ENCODE measurements at regions not wholly inside any gene's neighbourhood (a gene's known extent, or its start where the extent isn't known, plus 50 kb on each side); places are given as distances from the start of the nearest gene placed in this dataset.

DNA sequence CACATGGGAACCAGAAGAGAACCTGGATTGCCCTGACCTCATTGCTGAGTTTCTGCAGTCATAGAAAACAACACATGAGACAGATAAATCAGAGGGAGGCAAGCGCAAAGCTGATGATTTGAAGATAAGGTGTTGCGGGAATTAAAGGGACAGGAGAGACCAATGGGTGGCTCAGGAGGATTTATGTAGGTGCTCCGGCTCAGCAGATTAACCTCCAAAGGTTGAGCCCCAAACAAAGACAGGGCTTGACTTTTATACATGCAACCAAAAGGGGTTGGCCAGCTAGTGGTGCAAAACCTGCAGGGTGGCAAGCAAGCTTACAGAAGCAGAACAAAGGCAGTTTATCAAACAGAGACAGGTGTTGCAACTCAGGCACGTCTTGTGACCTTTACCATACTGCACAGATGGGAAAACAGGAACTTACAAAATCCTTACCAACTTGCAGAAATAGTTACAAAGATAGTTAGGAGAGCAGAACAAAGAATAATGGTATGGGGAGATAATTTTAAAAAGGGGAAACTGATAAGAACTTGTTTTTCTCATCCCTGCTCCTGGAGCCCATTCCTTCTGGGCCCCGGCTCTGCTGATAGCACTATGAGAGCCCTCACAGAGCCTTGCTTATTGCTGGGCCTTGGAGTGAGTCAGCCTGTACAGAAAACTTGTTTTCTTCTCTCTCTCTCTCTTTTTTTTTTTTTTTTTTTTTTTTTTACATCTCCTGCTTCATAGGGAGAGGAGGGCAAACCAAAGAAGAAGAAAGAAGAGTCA lies 93.6 kb downstream of the SNRPE start:
- H3K4me3 ChIP-seq (ENCODE audit: low read depth, low read length), result no peak overlapping the region
- H3K36me3 ChIP-seq (ENCODE audit: control insufficient read depth, insufficient read depth, low read length), result no peaks in the 10 kb centered on the region
- no peak for TF ChIP-seq CTCF (IDR thresholded peaks at IDR 0.05; ENCODE audit: insufficient read depth, low read length, poor library complexity, severe bottlenecking)
- H3K27me3 ChIP-seq (ENCODE audit: control insufficient read depth, insufficient read depth, low read length), result no peaks in the 10 kb centered on the region
- DNase-seq (ENCODE audit: low read depth), result no peak

- TF ChIP-seq CTCF (IDR thresholded peaks at IDR 0.05; ENCODE audit: insufficient read depth, low read length, poor library complexity, severe bottlenecking), result no peak
- DNase-seq (ENCODE audit: low read depth), result no peak
- H3K4me3 ChIP-seq (ENCODE audit: low read depth, low read length), result no peak overlapping the region
- H3K27me3 ChIP-seq (ENCODE audit: control insufficient read depth, insufficient read depth, low read length), result no peaks in the 10 kb centered on the region
- H3K36me3 ChIP-seq (ENCODE audit: control insufficient read depth, insufficient read depth, low read length), result no peaks in the 10 kb centered on the region
These were observed 104.2 kb upstream of the SOX13 start for GRCh38 chr1:203968761-203969160.

DNA sequence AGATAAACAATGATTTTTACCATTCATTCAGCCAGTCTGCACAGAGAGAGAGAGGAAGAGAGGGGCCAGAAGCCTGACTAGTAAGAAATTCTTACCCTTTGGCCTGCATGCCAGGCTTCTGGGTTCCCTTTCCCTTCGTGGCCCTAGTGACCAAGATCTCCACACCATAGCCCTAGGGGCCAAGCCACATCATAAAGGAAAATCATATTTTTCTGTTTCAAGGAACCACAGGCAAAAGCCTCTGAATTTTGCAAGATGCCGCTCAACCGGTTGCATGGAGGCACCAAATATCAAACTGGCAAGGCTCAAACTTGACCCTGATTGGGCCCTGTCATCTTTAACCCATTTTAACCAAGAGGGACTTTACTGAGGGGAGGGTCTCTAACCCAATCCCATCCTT lies 103.1 kb upstream of the SOX13 start:
- no peak for TF ChIP-seq CTCF (IDR thresholded peaks at IDR 0.05; ENCODE audit: insufficient read depth, low read length, poor library complexity, severe bottlenecking)
- no peaks in the 10 kb centered on the region for H3K27me3 ChIP-seq (ENCODE audit: control insufficient read depth, insufficient read depth, low read length)
- DNase-seq (ENCODE audit: low read depth), result no peak

GRCh38 chr1:203985044-203985443 lies 87.9 kb upstream of the SOX13 start:
- no peak for DNase-seq (ENCODE audit: low read depth)
- TF ChIP-seq CTCF (IDR thresholded peaks at IDR 0.05; ENCODE audit: insufficient read depth, low read length, poor library complexity, severe bottlenecking), result no peak
- Histone ChIP-seq H3K27me3 (ENCODE audit: control insufficient read depth, insufficient read depth, low read length) (no peaks in the 10 kb centered on the region), H3K36me3 (ENCODE audit: control insufficient read depth, insufficient read depth, low read length) (no peaks in the 10 kb centered on the region), H3K4me3 (ENCODE audit: low read depth, low read length) (no peak overlapping the region)

More for the DNA sequence above, 103.1 kb upstream of the SOX13 start:
- no peaks in the 10 kb centered on the region for H3K36me3 ChIP-seq (ENCODE audit: control insufficient read depth, insufficient read depth, low read length)
- no peak overlapping the region for H3K4me3 ChIP-seq (ENCODE audit: low read depth, low read length)

DNA sequence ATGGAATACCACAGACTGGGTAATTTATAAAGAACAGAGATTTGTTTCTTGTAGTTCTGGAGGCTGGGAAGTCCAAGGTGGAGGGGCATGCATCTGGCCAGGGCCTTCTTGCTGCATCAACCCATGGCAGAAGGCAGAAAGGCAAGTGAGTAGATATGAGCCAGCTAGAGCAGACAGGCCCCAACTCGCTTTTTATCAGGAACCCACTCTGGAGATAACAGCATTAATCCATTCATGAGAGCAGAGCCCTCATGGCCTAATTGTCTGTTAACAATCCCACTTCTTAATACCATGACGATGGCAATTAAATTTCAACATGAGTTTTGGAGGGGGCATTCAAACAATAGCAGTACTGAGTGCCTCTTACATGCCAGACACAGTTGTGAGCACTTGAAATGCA lies 87.2 kb upstream of the SOX13 start:
- H3K36me3 ChIP-seq (ENCODE audit: control insufficient read depth, insufficient read depth, low read length), result no peaks in the 10 kb centered on the region
- H3K27me3 ChIP-seq (ENCODE audit: control insufficient read depth, insufficient read depth, low read length), result no peaks in the 10 kb centered on the region
- DNase-seq (ENCODE audit: low read depth), result no peak
- no peak for TF ChIP-seq CTCF (IDR thresholded peaks at IDR 0.05; ENCODE audit: insufficient read depth, low read length, poor library complexity, severe bottlenecking)
- H3K4me3 ChIP-seq (ENCODE audit: low read depth, low read length), result no peak overlapping the region

- no peaks in the 10 kb centered on the region for H3K27me3 ChIP-seq (ENCODE audit: control insufficient read depth, insufficient read depth, low read length)
- no peak for TF ChIP-seq CTCF (IDR thresholded peaks at IDR 0.05; ENCODE audit: insufficient read depth, low read length, poor library complexity, severe bottlenecking)
- DNase-seq (ENCODE audit: low read depth), result no peak
- H3K4me3 ChIP-seq (ENCODE audit: low read depth, low read length), result no peak overlapping the region
- no peaks in the 10 kb centered on the region for H3K36me3 ChIP-seq (ENCODE audit: control insufficient read depth, insufficient read depth, low read length)
These were observed 85.9 kb upstream of the SOX13 start for GRCh38 chr1:203986887-203987461.

All from kidney epithelial cell (primary cell).